Heart left ventricle (tissue), 16 donors: ENCODE measurements at regions not wholly inside any gene's neighbourhood (a gene's known extent, or its start where the extent isn't known, plus 50 kb on each side); places are given as distances from the start of the nearest gene placed in this dataset.

Experiments used
- ATAC-seq, 4 donors: fragments of 200-7000 bp; cut with Tn5 transposase; one replicate each; pipeline ENCODE4 v1.9.1; 2020 to 2022; ENCODE audit warnings: moderate library complexity in 4 of 4, mild to moderate bottlenecking in 3 of 4, moderate number of reproducible peaks in 1 of 4
- DNase-seq, 5 donors: peaks; one replicate each; pipeline ENCODE4 v3.0.0-alpha.2; 2020
- H3K27ac ChIP-seq, 12 donors: fragments of 200-600 bp; sonication (generic) in 4 of 12; one replicate each; pipeline versions ENCODE4 v1.5.0 to v1.8.0; 2016 to 2022; ENCODE audit warnings: mild to moderate bottlenecking in 2 of 12
- H3K27me3 ChIP-seq, 9 donors: fragments of 200-600 bp; sonication (generic) in 2 of 9; one replicate each; pipeline versions ENCODE4 v1.5.1 to v1.8.0; 2016 to 2022; ENCODE audit warnings: mild to moderate bottlenecking in 3 of 9
- H3K36me3 ChIP-seq, 9 donors: fragments of 200-600 bp; sonication (generic) in 2 of 9; one replicate each; pipeline versions ENCODE4 v1.5.0 to v1.8.0; 2018 to 2022; ENCODE audit warnings: mild to moderate bottlenecking in 2 of 9
- H3K4me1 ChIP-seq, 12 donors: fragments of 200-600 bp; sonication (generic) in 4 of 12; one replicate each; pipeline versions ENCODE4 v1.5.0 to v1.8.0; 2016 to 2022; ENCODE audit warnings: mild to moderate bottlenecking in 3 of 12
- H3K4me3 ChIP-seq, 12 donors: fragments of 200-600 bp; sonication (generic) in 4 of 12; one replicate each; pipeline versions ENCODE4 v1.5.0 to v1.8.0; 2017 to 2022; ENCODE audit warnings: mild to moderate bottlenecking in 9 of 12, moderate library complexity in 4 of 12
- H3K9me3 ChIP-seq, 12 donors: fragments of 200-600 bp; sonication (generic) in 4 of 12; one replicate each; pipeline versions ENCODE4 v1.5.0 to v1.8.0; 2016 to 2022; ENCODE audit warnings: mild to moderate bottlenecking in 1 of 12
- CTCF ChIP-seq, 12 donors: fragments of 200-600 bp; sonication (generic) in 4 of 12; IDR thresholded peaks; one replicate each; pipeline versions ENCODE4 v1.5.0 to v1.8.0; 2018 to 2022; ENCODE audit warnings: antibody characterized with exemption in 12 of 12, mild to moderate bottlenecking in 5 of 12
- POLR2A ChIP-seq, 2 donors: fragments of 450-650 bp; IDR thresholded peaks; one replicate each; pipeline ENCODE4 v1.6.1; 2017; ENCODE audit warnings: antibody characterized with exemption in 2 of 2, mild to moderate bottlenecking in 2 of 2, moderate library complexity in 2 of 2
- WGBS, 4 donors: extraction: QIAGEN DNeasy Blood & Tissue Kit in 2 of 4; methylation state at CpG; one replicate each; pipeline versions ENCODE4 v1.1.5 to v1.1.7; 2013 to 2018; 5-methylcytosine and 5-hydroxymethylcytosine counted together
- intact Hi-C, 10 donors: fragments of 100-400 bp; cut with DNase I; formaldehyde crosslinking; loops; one replicate each; pipeline versions ENCODE4 v1.11.1 to v1.14.2; 2022
- donor health status: ischemic (EF 13 %, LVEDD 7.1; RV severe dilation, severe dysfunction).
- donor health status: healthy with polysubstance abuse.
- donor health status: DM: no; HTN: yes; CAD: no.
- donor health status: DM: no; HTN: no; CAD: no.
- donor health status: ischemic (EF 25% LVEDD 6.9; RV normal size, moderate dysfunction).
- donor health status: ischemic (EF 25% LVEDD 5.7; RV mildly dilated, moderate dysfunction).
- donor health status: healthy.
- donor health status: DM: yes; HTN: yes; CAD: no.
- donor health status: ischemic (EF 35%, LVEDD 5.7; RV mildly dilated, moderate dysfunction).
- donor health status: nonischemic (EF 11% LVEDD 7.7; RV severe dilation, severe dysfunction).
- donor health status: DM: yes; HTN: yes; CAD: no.
- donor health status: PGD.
- donor health status: ischemic (EF 29% LVEDD 5.4; RV normal size, mild dysfunction).
- donor health status: nonischemic (EF 23%, LVEDD 6.1; RV moderate dilation, normal function).

- DNase-seq (no peak), ATAC-seq (no peak)
- no peak overlapping the region for H3K27ac ChIP-seq
- H3K36me3 ChIP-seq: no peaks in the 10 kb centered on the region
- no peaks in the 10 kb centered on the region for H3K4me1 ChIP-seq
- H3K4me3 ChIP-seq: no peak overlapping the region
- no peaks in the 10 kb centered on the region for H3K27me3 ChIP-seq
- H3K9me3 ChIP-seq: peaks cover 0 to 10% (median 0%) of the 10 kb centered on the region in 12 donors
- WGBS, 4 donors: 87 to 91% (median 90%) methylated on average over 3 of the region's 3 CpGs
- intact Hi-C loops: no loop called here
- no peak for TF ChIP-seq POLR2A (IDR thresholded peaks at IDR 0.05)
- TF ChIP-seq CTCF (IDR thresholded peaks at IDR 0.05): no peak
Measured at GRCh38 chr2:58666323-58666970, 425.3 kb upstream of the FANCL start.

GRCh38 chr2:58665154-58665553, 424.0 kb upstream of the FANCL start:
- H3K4me1 ChIP-seq: no peaks in the 10 kb centered on the region
- intact Hi-C loops: no loop called here
- no peaks in the 10 kb centered on the region for H3K27me3 ChIP-seq
- H3K9me3 ChIP-seq: peaks cover 0 to 10% (median 0%) of the 10 kb centered on the region in 12 donors
- H3K36me3 ChIP-seq: no peaks in the 10 kb centered on the region
- TF ChIP-seq POLR2A (IDR thresholded peaks at IDR 0.05): no peak
- no peak for TF ChIP-seq CTCF (IDR thresholded peaks at IDR 0.05)
- ATAC-seq (no peak), DNase-seq (no peak)
- no peak overlapping the region for H3K4me3 ChIP-seq
- no peak overlapping the region for H3K27ac ChIP-seq
- WGBS, 4 donors: 76 to 85% (median 84%) methylated on average over 3 of the region's 3 CpGs

- TF ChIP-seq POLR2A (IDR thresholded peaks at IDR 0.05): no peak
- no peak for TF ChIP-seq CTCF (IDR thresholded peaks at IDR 0.05)
- ATAC-seq (no peak), DNase-seq (no peak)
- H3K4me1 ChIP-seq: no peaks in the 10 kb centered on the region
- intact Hi-C loops: no loop called here
- no peak overlapping the region for H3K27ac ChIP-seq
- H3K27me3 ChIP-seq: no peaks in the 10 kb centered on the region
- WGBS, 4 donors: 65 to 74% (median 69%) methylated on average over 5 of the region's 5 CpGs
- H3K9me3 ChIP-seq: peaks cover 0 to 10% (median 0%) of the 10 kb centered on the region in 12 donors
- H3K4me3 ChIP-seq: no peak overlapping the region
- no peaks in the 10 kb centered on the region for H3K36me3 ChIP-seq
Measured at GRCh38 chr2:58664523-58665151, 423.5 kb upstream of the FANCL start.

- DNase-seq (no peak), ATAC-seq (no peak)
- WGBS, 4 donors: 46 to 72% (median 69%) methylated on average over 3 to 4 of the region's 4 CpGs
- no peak overlapping the region for H3K27ac ChIP-seq
- no peak for TF ChIP-seq POLR2A (IDR thresholded peaks at IDR 0.05)
- no peak for TF ChIP-seq CTCF (IDR thresholded peaks at IDR 0.05)
- H3K4me3 ChIP-seq: no peak overlapping the region
- intact Hi-C loops: no loop called here
- H3K27me3 ChIP-seq: no peaks in the 10 kb centered on the region
- H3K4me1 ChIP-seq: no peaks in the 10 kb centered on the region
- no peaks in the 10 kb centered on the region for H3K9me3 ChIP-seq
- no peaks in the 10 kb centered on the region for H3K36me3 ChIP-seq
Measured at GRCh38 chr2:58660046-58660445, 418.9 kb upstream of the FANCL start.
